Erythroblast (primary cell): ENCODE measurements at regions not wholly inside any gene's neighbourhood (a gene's known extent, or its start where the extent isn't known, plus 50 kb on each side); places are given as distances from the start of the nearest gene placed in this dataset.

ENCODE experiments used
- DNase-seq, 2 experiments: peaks; one replicate each; lab custom pipeline; 2025; lab: John Stamatoyannopoulos, UW
- GATA1 ChIP-seq: IDR thresholded peaks from 2 replicates; pipeline ENCODE4 v1.6.1; 2011; ENCODE audit warnings: low read depth, mild to moderate bottlenecking, control low read depth, low read length, moderate library complexity
- POLR2A ChIP-seq: IDR thresholded peaks from 2 replicates; pipeline ENCODE4 v1.6.1; 2011; ENCODE audit warnings: mild to moderate bottlenecking, low read length

GRCh38 chrX:148193759-148194158 is 212.6 kb downstream of the FMR1NB start:
- TF ChIP-seq GATA1 (no peak), POLR2A (no peak)
- DNase-seq = no peak

- DNase-seq = no peak
- TF ChIP-seq POLR2A (no peak), GATA1 (no peak)
Measured at GRCh38 chrX:148203531-148203930, 222.4 kb downstream of the FMR1NB start.

- TF ChIP-seq POLR2A = no peak
- TF ChIP-seq GATA1 = no peak
Measured at GRCh38 chrX:148204195-148204594, 223.1 kb downstream of the FMR1NB start.

GRCh38 chrX:148214786-148215185 is 233.6 kb downstream of the FMR1NB start:
- TF ChIP-seq POLR2A (no peak), GATA1 (no peak)
- no peak for DNase-seq

More at GRCh38 chrX:148204195-148204594, 223.1 kb downstream of the FMR1NB start:
- no peak for DNase-seq

GRCh38 chrX:148215726-148216125 is 234.6 kb downstream of the FMR1NB start:
- TF ChIP-seq POLR2A (no peak), GATA1 (no peak)
- no peak for DNase-seq

GRCh38 chrX:148223361-148223760 is 242.2 kb downstream of the FMR1NB start:
- no peak for TF ChIP-seq GATA1

GRCh38 chrX:148228521-148228920 is 247.4 kb downstream of the FMR1NB start:
- DNase-seq = no peak
- no peak for TF ChIP-seq POLR2A
- TF ChIP-seq GATA1 = no peak

More at GRCh38 chrX:148223361-148223760, 242.2 kb downstream of the FMR1NB start:
- no peak for DNase-seq

GRCh38 chrX:148229801-148230303 is 248.7 kb downstream of the FMR1NB start:
- TF ChIP-seq GATA1 = no peak
- TF ChIP-seq POLR2A = no peak

GRCh38 chrX:148259990-148260389 is 240.4 kb upstream of the AFF2 start:
- DNase-seq = no peak
- TF ChIP-seq POLR2A (no peak), GATA1 (no peak)

More at GRCh38 chrX:148229801-148230303, 248.7 kb downstream of the FMR1NB start:
- no peak for DNase-seq

- no peak for DNase-seq
- no peak for TF ChIP-seq GATA1
- TF ChIP-seq POLR2A = no peak
Measured at GRCh38 chrX:148265829-148266228, 234.6 kb upstream of the AFF2 start.

GRCh38 chrX:148268673-148269072 is 231.7 kb upstream of the AFF2 start:
- no peak for DNase-seq

GRCh38 chrX:148269513-148269912 is 230.9 kb upstream of the AFF2 start:
- DNase-seq = no peak
- no peak for TF ChIP-seq POLR2A
- TF ChIP-seq GATA1 = no peak

More at GRCh38 chrX:148268673-148269072, 231.7 kb upstream of the AFF2 start:
- TF ChIP-seq GATA1 = no peak
- no peak for TF ChIP-seq POLR2A

GRCh38 chrX:148270499-148270898 is 229.9 kb upstream of the AFF2 start:
- no peak for DNase-seq
- no peak for TF ChIP-seq POLR2A
- TF ChIP-seq GATA1 = no peak

- no peak for DNase-seq
- TF ChIP-seq POLR2A (no peak), GATA1 (no peak)
Measured at GRCh38 chrX:148271263-148271662, 229.2 kb upstream of the AFF2 start.

- DNase-seq = no peak
- TF ChIP-seq GATA1 (no peak), POLR2A (no peak)
Measured at GRCh38 chrX:148281920-148282319, 218.5 kb upstream of the AFF2 start.
